Epithelial cell of proximal tubule (primary cell): ENCODE measurements at regions not wholly inside any gene's neighbourhood (a gene's known extent, or its start where the extent isn't known, plus 50 kb on each side); places are given as distances from the start of the nearest gene placed in this dataset.

ENCODE experiments used
- DNase-seq: peaks from one replicate; pipeline ENCODE4 v3.0.0-alpha.2; 2011; ENCODE audit warnings: low read depth
- H3K4me3 ChIP-seq: 2 replicates; pipeline ENCODE4 v1.5.1; 2011; ENCODE audit warnings: low read depth, mild to moderate bottlenecking, low read length
- TF ChIP-seq, protein P1 (sequence below): conservative IDR thresholded peaks from 2 replicates; pipeline ENCODE4 v1.5.1; 2012; ENCODE audit warnings: low read depth, mild to moderate bottlenecking, low read length

DNA sequence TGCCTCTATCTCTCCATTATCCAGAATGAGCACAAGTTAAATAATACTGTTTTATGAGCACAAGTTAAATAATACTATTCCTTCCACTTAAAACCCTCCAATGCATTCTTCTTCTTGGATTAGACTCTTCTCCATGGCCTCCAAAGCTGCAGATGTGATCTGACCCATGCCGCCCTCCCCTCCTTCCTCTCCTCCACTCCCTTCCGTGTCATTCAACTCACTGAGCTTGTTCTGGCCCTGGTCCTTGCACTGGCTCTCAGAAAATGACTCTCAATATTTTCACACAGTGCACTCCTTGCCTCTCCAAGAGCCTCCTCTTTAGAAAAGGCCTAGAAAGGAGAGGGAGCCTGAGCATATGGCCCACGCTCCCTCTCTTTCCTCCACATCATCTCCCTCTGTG lies 125.0 kb upstream of the CD93 start:
- DNase-seq: no peak
- TF ChIP-seq, protein P1, sequence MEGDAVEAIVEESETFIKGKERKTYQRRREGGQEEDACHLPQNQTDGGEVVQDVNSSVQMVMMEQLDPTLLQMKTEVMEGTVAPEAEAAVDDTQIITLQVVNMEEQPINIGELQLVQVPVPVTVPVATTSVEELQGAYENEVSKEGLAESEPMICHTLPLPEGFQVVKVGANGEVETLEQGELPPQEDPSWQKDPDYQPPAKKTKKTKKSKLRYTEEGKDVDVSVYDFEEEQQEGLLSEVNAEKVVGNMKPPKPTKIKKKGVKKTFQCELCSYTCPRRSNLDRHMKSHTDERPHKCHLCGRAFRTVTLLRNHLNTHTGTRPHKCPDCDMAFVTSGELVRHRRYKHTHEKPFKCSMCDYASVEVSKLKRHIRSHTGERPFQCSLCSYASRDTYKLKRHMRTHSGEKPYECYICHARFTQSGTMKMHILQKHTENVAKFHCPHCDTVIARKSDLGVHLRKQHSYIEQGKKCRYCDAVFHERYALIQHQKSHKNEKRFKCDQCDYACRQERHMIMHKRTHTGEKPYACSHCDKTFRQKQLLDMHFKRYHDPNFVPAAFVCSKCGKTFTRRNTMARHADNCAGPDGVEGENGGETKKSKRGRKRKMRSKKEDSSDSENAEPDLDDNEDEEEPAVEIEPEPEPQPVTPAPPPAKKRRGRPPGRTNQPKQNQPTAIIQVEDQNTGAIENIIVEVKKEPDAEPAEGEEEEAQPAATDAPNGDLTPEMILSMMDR: no peak
- no peak overlapping the region for H3K4me3 ChIP-seq

DNA sequence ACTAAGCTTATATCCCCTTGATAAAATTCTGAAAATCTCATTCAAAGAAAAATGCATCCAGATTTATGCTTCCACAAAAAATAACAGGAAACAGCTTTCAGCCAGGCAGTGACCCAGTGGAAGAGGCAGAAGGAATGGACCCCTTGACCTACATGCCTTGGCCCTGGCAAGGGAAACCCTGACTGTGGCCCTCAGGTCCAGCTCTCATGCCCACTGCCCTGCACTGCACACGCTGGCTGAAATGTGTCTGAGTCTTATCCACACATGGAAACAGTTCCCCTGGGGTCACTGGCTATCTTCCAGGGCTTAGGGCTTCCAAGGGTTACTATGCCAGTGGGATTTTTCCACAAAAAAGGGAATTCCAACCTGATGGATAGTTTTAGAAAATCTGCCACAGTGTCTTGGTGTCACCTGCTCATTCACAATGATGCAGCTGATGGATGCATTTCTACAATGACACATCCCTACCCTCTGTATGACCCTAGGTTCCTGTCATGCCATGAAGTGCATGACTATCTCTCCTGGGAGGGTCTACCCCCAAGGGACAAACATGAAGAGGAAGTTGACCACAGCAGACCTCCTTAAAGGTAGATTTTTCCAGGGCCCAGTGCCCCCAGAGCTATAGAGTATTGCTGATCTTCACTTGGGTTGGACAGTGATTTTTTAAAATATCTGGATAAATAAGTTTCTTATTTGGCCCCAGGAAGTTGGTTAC lies 121.9 kb upstream of the CD93 start:
- no peak overlapping the region for H3K4me3 ChIP-seq
- DNase-seq: no peak
- TF ChIP-seq, protein P1: no peak

DNA sequence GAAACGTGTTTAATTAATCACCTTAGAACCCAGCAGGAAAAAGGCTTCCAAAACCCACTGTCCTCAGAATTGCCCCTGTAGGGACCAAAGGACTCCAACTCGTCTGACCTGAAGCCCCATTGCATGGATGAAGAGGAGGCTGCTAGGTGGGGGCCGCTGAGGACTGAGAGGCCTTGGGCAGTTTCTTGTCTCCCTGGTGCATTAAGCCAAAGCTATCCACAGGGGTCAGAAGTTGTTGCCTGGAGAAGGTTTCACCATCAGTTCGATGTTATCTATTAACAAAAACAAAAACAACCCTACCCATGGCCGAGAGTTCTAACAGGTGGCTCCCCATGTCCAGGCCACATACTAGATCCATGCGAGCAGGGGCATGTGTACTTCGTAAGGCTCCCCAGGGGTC lies 120.9 kb upstream of the CD93 start:
- TF ChIP-seq, protein P1: no peak
- no peak overlapping the region for H3K4me3 ChIP-seq
- no peak for DNase-seq

DNA sequence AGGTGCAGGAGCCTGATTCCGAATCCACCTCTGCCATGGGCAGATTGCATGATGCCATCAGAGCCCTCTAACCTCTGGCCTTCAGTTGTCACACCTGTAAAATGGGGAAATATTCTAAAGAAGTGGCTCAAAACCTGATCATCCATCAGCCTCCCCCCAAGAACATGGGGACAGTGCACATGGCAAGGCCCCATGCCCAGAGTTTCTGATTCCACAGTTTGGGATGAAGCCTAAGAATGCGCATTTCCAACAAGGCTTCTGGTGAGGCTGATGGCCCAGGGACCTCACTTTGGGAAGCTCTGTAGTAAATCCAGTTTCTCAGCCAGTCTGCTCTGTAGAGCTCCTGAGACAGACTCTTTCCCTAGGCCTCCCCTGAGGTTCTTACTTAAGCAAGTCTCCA lies 119.9 kb upstream of the CD93 start:
- TF ChIP-seq, protein P1: no peak
- no peak for DNase-seq
- H3K4me3 ChIP-seq: no peak overlapping the region

DNA sequence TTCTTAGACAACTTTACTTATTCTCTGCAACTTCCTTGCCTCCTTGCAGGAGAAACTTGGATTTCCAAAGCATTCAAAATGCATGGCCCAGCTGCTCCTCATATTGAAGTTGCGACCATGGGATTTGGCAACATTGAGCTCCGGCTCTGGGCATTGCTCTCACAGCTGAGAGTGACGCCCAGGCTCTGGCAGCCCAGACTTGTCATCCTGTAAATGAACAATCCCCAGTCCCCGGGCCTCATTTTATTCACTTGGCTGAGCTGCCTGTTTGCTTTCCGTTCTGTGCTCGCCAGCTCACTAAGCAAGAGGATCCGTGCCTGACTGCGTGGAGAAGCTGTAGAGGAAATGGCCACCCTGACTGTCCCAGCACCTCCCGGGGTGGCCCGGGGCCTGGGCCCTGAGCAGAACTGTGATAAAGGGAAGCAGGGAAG lies 119.5 kb upstream of the CD93 start:
- DNase-seq: peak; percentile 84
- TF ChIP-seq, protein P1: no peak
- H3K4me3 ChIP-seq: no peak overlapping the region

DNA sequence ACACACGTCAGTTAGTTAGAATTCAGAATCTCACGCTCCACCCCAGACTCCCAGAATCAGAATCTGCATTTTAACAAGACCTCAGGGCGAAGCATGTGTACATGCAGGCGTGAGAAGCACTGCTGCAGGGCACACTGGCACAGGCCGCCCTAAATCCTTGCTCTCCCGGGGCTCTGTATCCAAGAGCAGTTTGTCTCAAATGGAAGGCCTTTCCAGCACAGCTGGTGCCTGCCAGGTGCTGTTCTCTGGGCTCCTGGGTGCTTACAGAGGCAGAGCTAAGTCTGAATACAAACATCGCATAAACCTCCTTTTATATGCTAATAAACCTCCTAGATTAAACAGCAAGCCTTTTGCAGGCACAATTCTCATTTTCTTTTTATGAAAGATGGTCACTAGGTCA lies 119.1 kb upstream of the CD93 start:
- TF ChIP-seq, protein P1: no peak
- DNase-seq: no peak
- no peak overlapping the region for H3K4me3 ChIP-seq
